OCI-LY7 (cell line): ENCODE measurements at regions not wholly inside any gene's neighbourhood (a gene's known extent, or its start where the extent isn't known, plus 50 kb on each side); places are given as distances from the start of the nearest gene placed in this dataset.

Experiments
- BruUV-seq: library from RNA; stranded (reverse); fragments of 400-500 nt; replicated peaks from 2 replicates; lab custom pipeline; 2021; lab: Mats Ljungman, UMichigan
- CTCF ChIA-PET: fragments of 300-600 bp; sonication (Branson Sonifier 250); formaldehyde crosslinking; loops from one replicate; lab custom pipeline; 2022; ENCODE audit warnings: antibody characterized with exemption; ENCODE audit not compliant: unreplicated experiment; lab: Charles Lee
- POLR2A ChIA-PET: fragments of 300-600 bp; sonication (Branson Sonifier 250); formaldehyde crosslinking; loops from one replicate; lab custom pipeline; 2022; ENCODE audit warnings: antibody characterized with exemption; lab: Charles Lee
- DNase-seq: peaks from one replicate; pipeline ENCODE4 v3.0.0-alpha.2; 2015; ENCODE audit warnings: low spot score
- H2AFZ ChIP-seq: fragments of 200-600 bp; sonication (generic), shearing (Covaris generic); 2 replicates; pipeline ENCODE4 v1.6.1; 2014; ENCODE audit warnings: mild to moderate bottlenecking, antibody characterized with exemption, low read length, moderate library complexity
- H3K27ac ChIP-seq: fragments of 200-600 bp; sonication (generic); 2 replicates; pipeline ENCODE4 v1.5.1; 2014; ENCODE audit warnings: mixed run types, low read depth, mild to moderate bottlenecking, moderate library complexity, low read length, inconsistent platforms; ENCODE audit not compliant: poor library complexity, severe bottlenecking
- H3K36me3 ChIP-seq: fragments of 200-600 bp; sonication (generic); 2 replicates; pipeline ENCODE4 v1.6.1; 2014; ENCODE audit warnings: mild to moderate bottlenecking, antibody characterized with exemption, low read length, moderate library complexity, mixed read lengths; ENCODE audit not compliant: insufficient read depth
- H3K4me1 ChIP-seq: fragments of 200-600 bp; sonication (generic); 2 replicates; pipeline ENCODE4 v1.5.1; 2014; ENCODE audit warnings: mild to moderate bottlenecking, low read length; ENCODE audit not compliant: insufficient read depth, poor library complexity, severe bottlenecking
- H3K4me2 ChIP-seq: fragments of 200-600 bp; sonication (generic); 2 replicates; pipeline ENCODE4 v1.6.1; 2014; ENCODE audit warnings: mild to moderate bottlenecking, low read length
- H3K4me3 ChIP-seq: fragments of 200-600 bp; sonication (generic); 2 replicates; pipeline ENCODE4 v1.5.1; 2014; ENCODE audit warnings: mild to moderate bottlenecking, low read depth, low read length; ENCODE audit not compliant: poor library complexity, severe bottlenecking
- H3K79me2 ChIP-seq: fragments of 200-600 bp; sonication (generic); 2 replicates; pipeline ENCODE4 v1.6.1; 2016; ENCODE audit warnings: low read depth, mild to moderate bottlenecking, low read length, moderate library complexity, mixed read lengths; ENCODE audit not compliant: insufficient read depth
- H3K9me2 ChIP-seq: fragments of 200-600 bp; sonication (generic); 2 replicates; pipeline ENCODE4 v1.6.1; 2016; ENCODE audit warnings: mild to moderate bottlenecking, low read length, mixed read lengths; ENCODE audit not compliant: insufficient read depth
- H3K9me3 ChIP-seq: fragments of 200-600 bp; sonication (generic); 2 replicates; pipeline ENCODE4 v1.6.1; 2014; ENCODE audit warnings: mild to moderate bottlenecking, mixed run types, low read length, mixed read lengths
- H4K20me1 ChIP-seq: fragments of 200-600 bp; sonication (generic); 2 replicates; pipeline ENCODE4 v1.6.1; 2014; ENCODE audit warnings: mild to moderate bottlenecking, antibody characterized with exemption, low read length, moderate library complexity, mixed read lengths; ENCODE audit not compliant: insufficient read depth
- CTCF ChIP-seq: fragments of 200-600 bp; sonication (generic); conservative IDR thresholded peaks from 2 replicates; pipeline ENCODE4 v1.5.1; 2014; ENCODE audit warnings: mild to moderate bottlenecking, antibody characterized with exemption, low read length, moderate library complexity, mixed read lengths
- EZH2phosphoT487 ChIP-seq: fragments of 200-600 bp; sonication (generic); IDR thresholded peaks from 2 replicates; pipeline ENCODE4 v1.6.1; 2018; ENCODE audit warnings: low read depth, borderline replicate concordance, mild to moderate bottlenecking, mixed run types, antibody characterized with exemption, low read length, moderate library complexity, mixed read lengths
- intact Hi-C: fragments of 100-400 bp; cut with micrococcal nuclease; formaldehyde crosslinking; loops from one replicate; pipeline ENCODE4 v1.10.0; 2022; ENCODE audit not compliant: unreplicated experiment

DNA sequence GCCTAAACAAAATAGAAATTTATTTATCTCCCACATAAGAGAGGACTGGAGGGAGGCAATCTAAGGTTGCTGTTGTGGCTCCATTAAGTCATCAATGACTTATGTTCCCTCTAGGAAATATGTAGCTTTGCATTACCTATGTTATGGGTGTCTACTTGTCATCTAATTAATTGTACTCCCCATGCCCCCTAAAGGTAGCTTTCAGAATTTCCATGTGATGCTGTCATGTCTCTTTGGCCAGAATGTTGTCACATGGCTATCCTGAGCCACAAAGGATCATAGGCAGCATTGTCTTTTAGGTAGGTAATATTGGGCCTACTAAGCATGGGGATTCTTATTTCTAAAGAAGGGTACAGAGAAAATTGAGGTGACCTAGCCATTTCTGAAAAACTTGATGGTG, 935.6 kb upstream of the FANCL start:
- Histone ChIP-seq H3K79me2 (no peaks in the 10 kb centered on the region), H4K20me1 (no peaks in the 10 kb centered on the region), H3K4me2 (no peak overlapping the region), H3K9me3 (no peaks in the 10 kb centered on the region), H3K9me2 (no peaks in the 10 kb centered on the region), H3K4me3 (no peak overlapping the region), H2AFZ (no peak overlapping the region), H3K4me1 (no peaks in the 10 kb centered on the region), H3K27ac (no peak overlapping the region), H3K36me3 (no peaks in the 10 kb centered on the region)
- BruUV-seq: no TSS peak
- CTCF ChIA-PET: no interaction called here
- TF ChIP-seq CTCF (peak; percentile 39; the same call in 1 of the 2 replicates), EZH2phosphoT487 (no peak)
- peak; percentile 6 for DNase-seq
- intact Hi-C loops: no loop called here
- POLR2A ChIA-PET: no interaction called here

DNA sequence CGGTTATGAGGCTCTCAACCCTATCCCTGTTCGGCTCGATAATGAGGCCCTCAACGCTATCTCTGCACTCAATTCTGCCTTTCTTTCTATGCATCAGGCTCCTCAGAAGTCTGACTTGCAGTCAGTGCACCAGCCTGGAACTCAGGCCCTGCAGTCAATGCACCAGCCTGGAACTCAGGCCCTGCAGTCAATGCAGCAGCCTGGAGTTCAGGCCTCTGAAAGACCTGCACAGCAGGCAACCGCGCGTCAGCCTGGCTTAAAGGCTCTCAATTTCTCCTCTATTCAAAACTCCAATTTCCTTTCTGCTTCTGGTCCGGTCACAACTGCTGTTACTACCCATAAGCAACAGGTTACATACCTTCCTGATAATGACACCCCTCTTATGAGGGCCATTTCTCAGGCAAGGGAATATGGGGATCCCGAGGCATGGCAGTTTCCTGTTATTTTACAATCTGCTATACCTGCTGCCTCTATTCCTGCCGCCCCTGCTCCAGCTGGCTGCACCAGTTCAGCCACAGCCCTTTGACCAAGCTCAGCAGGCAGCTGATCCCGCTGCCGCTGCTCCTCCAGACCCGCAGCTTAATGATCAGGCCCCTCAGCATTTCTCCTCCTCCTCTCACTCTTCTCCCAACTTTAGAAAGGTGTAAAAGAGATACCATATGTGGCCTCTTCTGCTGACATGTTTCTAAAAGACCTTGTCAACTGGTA, 933.6 kb upstream of the FANCL start:
- no peak overlapping the region for H3K27ac ChIP-seq
- no peak overlapping the region for H3K4me3 ChIP-seq
- H2AFZ ChIP-seq: no peak overlapping the region
- CTCF ChIA-PET: no interaction called here
- no TSS peak for BruUV-seq
- no peaks in the 10 kb centered on the region for H3K9me3 ChIP-seq
- H3K36me3 ChIP-seq: no peaks in the 10 kb centered on the region
- POLR2A ChIA-PET: interaction anchor here (0.6 kb wide), 1 partner anchor 83 kb away, joined by 3 read pairs; no protein-coding TSS in a partner anchor
- H4K20me1 ChIP-seq: no peaks in the 10 kb centered on the region
- H3K4me1 ChIP-seq: no peaks in the 10 kb centered on the region
- H3K79me2 ChIP-seq: no peaks in the 10 kb centered on the region
- H3K4me2 ChIP-seq: no peak overlapping the region
- TF ChIP-seq CTCF (no peak), EZH2phosphoT487 (no peak)
- no peaks in the 10 kb centered on the region for H3K9me2 ChIP-seq
- no peak for DNase-seq
- intact Hi-C loops: no loop called here

DNA sequence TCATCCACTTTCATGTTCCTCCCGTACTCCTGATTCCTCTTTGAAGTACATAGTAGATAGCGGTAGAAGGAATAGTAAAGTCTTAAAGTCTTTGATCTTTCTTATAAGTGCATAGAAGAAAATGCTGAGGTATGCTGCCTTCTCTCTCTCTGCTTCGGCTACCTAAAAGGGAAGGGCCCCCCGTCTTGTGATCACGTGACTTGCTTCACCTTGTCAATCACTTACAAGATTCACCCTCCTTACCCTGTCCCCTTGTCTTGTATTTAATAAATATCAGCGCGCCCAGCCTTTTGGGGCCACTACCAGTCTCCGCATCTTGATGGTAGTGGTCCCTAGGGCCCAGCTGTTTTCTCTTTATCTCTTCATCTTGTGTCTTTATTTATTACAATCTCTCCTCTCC, 932.2 kb upstream of the FANCL start:
- Histone ChIP-seq H4K20me1 (no peaks in the 10 kb centered on the region), H3K36me3 (no peaks in the 10 kb centered on the region), H3K4me3 (no peak overlapping the region), H3K9me2 (no peaks in the 10 kb centered on the region), H2AFZ (no peak overlapping the region), H3K79me2 (no peaks in the 10 kb centered on the region), H3K27ac (no peak overlapping the region), H3K9me3 (no peaks in the 10 kb centered on the region), H3K4me2 (no peak overlapping the region), H3K4me1 (no peaks in the 10 kb centered on the region)
- BruUV-seq: no TSS peak
- intact Hi-C loops: no loop called here
- no peak for DNase-seq
- ChIA-PET CTCF (no interaction called here), POLR2A (no interaction called here)
- TF ChIP-seq EZH2phosphoT487 (no peak), CTCF (no peak)
